H1 (cell line): ENCODE measurements at regions not wholly inside any gene's neighbourhood (a gene's known extent, or its start where the extent isn't known, plus 50 kb on each side); places are given as distances from the start of the nearest gene placed in this dataset.

Experiments used
- CTCF ChIA-PET: fragments of 300-600 bp; sonication (Branson Sonifier 250); formaldehyde crosslinking; loops from one replicate; lab custom pipeline; 2021; ENCODE audit not compliant: partially characterized antibody; lab: Charles Lee
- POLR2A ChIA-PET: fragments of 300-600 bp; sonication (Branson Sonifier 250); formaldehyde crosslinking; loops from one replicate; lab custom pipeline; 2021; ENCODE audit warnings: inconsistent platforms; ENCODE audit not compliant: partially characterized antibody; lab: Charles Lee
- DNase-seq, 2 experiments: peaks; one replicate each; pipeline versions ENCODE4 v3.0.0 to v3.0.0-alpha.2; 2010 to 2022; ENCODE audit warnings: low spot score in 2 of 2, low read depth in 1 of 2, mixed read lengths in 1 of 2
- FAIRE-seq: peaks from 2 replicates; lab custom pipeline; 2011; peaks lifted over from hg19 to GRCh38; lab: Jason Lieb, UNC
- H2AFZ ChIP-seq: 2 replicates; pipeline ENCODE4 v1.8.1; 2012; ENCODE audit warnings: low read length, inconsistent platforms
- H2AK5ac ChIP-seq: 2 replicates; pipeline ENCODE4 v1.6.1; 2013; ENCODE audit warnings: low read depth, low read length
- H2BK120ac ChIP-seq: replicated peaks from 2 replicates; pipeline ENCODE3; 2013; ENCODE audit warnings: low read depth, low read length, inconsistent platforms
- H2BK12ac ChIP-seq: 2 replicates; pipeline ENCODE4 v1.6.1; 2013; ENCODE audit warnings: low read depth, low read length
- H2BK15ac ChIP-seq: 2 replicates; pipeline ENCODE4 v1.6.1; 2013; ENCODE audit warnings: low read length
- H2BK20ac ChIP-seq: 2 replicates; pipeline ENCODE4 v1.6.1; 2013; ENCODE audit warnings: low read length
- H2BK5ac ChIP-seq: 2 replicates; pipeline ENCODE4 v1.6.1; 2013; ENCODE audit warnings: low read depth, low read length
- H3K14ac ChIP-seq: 2 replicates; pipeline ENCODE4 v1.6.1; 2013; ENCODE audit warnings: inconsistent platforms; ENCODE audit not compliant: insufficient read length
- H3K18ac ChIP-seq: 2 replicates; pipeline ENCODE4 v1.6.1; 2013; ENCODE audit warnings: low read length; ENCODE audit errors: extremely low read depth
- H3K23ac ChIP-seq: 2 replicates; pipeline ENCODE4 v1.6.1; 2013; ENCODE audit warnings: inconsistent platforms; ENCODE audit not compliant: insufficient read length
- H3K23me2 ChIP-seq: 2 replicates; pipeline ENCODE4 v1.6.1; 2013; ENCODE audit warnings: low read depth, low read length
- H3K27ac ChIP-seq: 2 replicates; pipeline ENCODE4 v1.6.1; 2011; ENCODE audit warnings: low read depth, low read length, inconsistent platforms
- H3K27me3 ChIP-seq, 4 experiments: replicated peaks in 1 of 4; 1 replicate in 1 of 4; 2 replicates in 3 of 4; pipeline versions ENCODE4 v1.6.1 to v1.8.1; 2011 to 2013; ENCODE audit warnings: low read length in 3 of 4, mild to moderate bottlenecking in 3 of 4, inconsistent platforms in 2 of 4, mixed read lengths in 2 of 4, moderate library complexity in 1 of 4; ENCODE audit not compliant: control insufficient read depth in 3 of 4, insufficient read depth in 3 of 4; ENCODE audit errors: extremely low read depth in 1 of 4
- H3K36me3 ChIP-seq, 4 experiments: 2 replicates each; pipeline versions ENCODE4 v1.6.1 to v1.8.1; 2011 to 2013; ENCODE audit warnings: mild to moderate bottlenecking in 4 of 4, low read length in 3 of 4, moderate library complexity in 2 of 4, control low read depth in 1 of 4, inconsistent platforms in 1 of 4; ENCODE audit not compliant: insufficient read depth in 4 of 4, control insufficient read depth in 2 of 4
- H3K4ac ChIP-seq: replicated peaks from 2 replicates; pipeline ENCODE3; 2013; ENCODE audit warnings: low read length, low read depth, mixed read lengths, inconsistent platforms; ENCODE audit not compliant: insufficient read length
- H3K4me1 ChIP-seq, 4 experiments: replicated peaks in 1 of 4; 1 replicate in 1 of 4; 2 replicates in 3 of 4; pipeline versions ENCODE4 v1.6.1 to v1.8.1; 2011 to 2013; ENCODE audit warnings: low read length in 3 of 4, inconsistent platforms in 2 of 4, mixed read lengths in 1 of 4; ENCODE audit not compliant: insufficient read depth in 4 of 4, control insufficient read depth in 3 of 4
- H3K4me2 ChIP-seq, 2 experiments: 2 replicates each; pipeline versions ENCODE4 v1.6.1 to v1.8.1; 2011 to 2013; ENCODE audit warnings: low read depth in 2 of 2, low read length in 2 of 2, control low read depth in 1 of 2, inconsistent platforms in 1 of 2, mild to moderate bottlenecking in 1 of 2; ENCODE audit not compliant: insufficient read depth in 1 of 2
- H3K4me3 ChIP-seq, 4 experiments: fragments of 200-600, 300-600 bp in 1 of 4; sonication (generic), shearing (Covaris generic), sonication (Bioruptor Twin) in 1 of 4; 2 replicates each; pipeline versions ENCODE4 v1.5.1 to v1.8.1; 2011 to 2016; ENCODE audit warnings: low read length in 4 of 4, low read depth in 3 of 4, control low read depth in 2 of 4, inconsistent platforms in 2 of 4, mild to moderate bottlenecking in 2 of 4, mixed read lengths in 1 of 4, moderate library complexity in 1 of 4; ENCODE audit not compliant: insufficient read depth in 2 of 4; ENCODE audit errors: extremely low read depth in 1 of 4
- H3K56ac ChIP-seq: replicated peaks from 2 replicates; pipeline ENCODE3; 2013; ENCODE audit warnings: low read depth, mild to moderate bottlenecking, mixed read lengths, low read length, inconsistent platforms; ENCODE audit not compliant: insufficient read length
- H3K79me1 ChIP-seq: 2 replicates; pipeline ENCODE4 v1.6.1; 2013; ENCODE audit warnings: low read depth, low read length, control low read depth
- H3K79me2 ChIP-seq, 2 experiments: 2 replicates each; pipeline versions ENCODE4 v1.6.1 to v1.8.1; 2012 to 2013; ENCODE audit warnings: low read length in 2 of 2, mild to moderate bottlenecking in 2 of 2, inconsistent platforms in 1 of 2; ENCODE audit not compliant: insufficient read depth in 2 of 2, control insufficient read depth in 1 of 2
- H3K9ac ChIP-seq, 4 experiments: replicated peaks in 1 of 4; 1 replicate in 1 of 4; 2 replicates in 3 of 4; pipeline versions ENCODE4 v1.6.1 to v1.8.1; 2011 to 2013; ENCODE audit warnings: low read depth in 3 of 4, low read length in 3 of 4, control low read depth in 2 of 4, mild to moderate bottlenecking in 2 of 4, moderate library complexity in 2 of 4, inconsistent platforms in 1 of 4; ENCODE audit errors: extremely low read depth in 1 of 4
- H3K9me3 ChIP-seq, 2 experiments: 2 replicates each; pipeline versions ENCODE4 v1.6.1 to v1.8.1; 2012 to 2013; ENCODE audit warnings: mild to moderate bottlenecking in 2 of 2, moderate library complexity in 2 of 2, control low read depth in 1 of 2, inconsistent platforms in 1 of 2, low read depth in 1 of 2, low read length in 1 of 2, mixed read lengths in 1 of 2; ENCODE audit not compliant: insufficient read depth in 2 of 2
- H4K20me1 ChIP-seq, 2 experiments: replicated peaks in 1 of 2; 2 replicates each; pipeline versions ENCODE3 to v1.8.1; 2011 to 2013; ENCODE audit warnings: inconsistent platforms in 2 of 2, low read length in 2 of 2, mild to moderate bottlenecking in 1 of 2; ENCODE audit not compliant: insufficient read depth in 2 of 2, control insufficient read depth in 1 of 2
- H4K5ac ChIP-seq: 2 replicates; pipeline ENCODE4 v1.6.1; 2013; ENCODE audit warnings: low read length, low read depth, mixed read lengths, inconsistent platforms; ENCODE audit not compliant: insufficient read length
- H4K8ac ChIP-seq: 2 replicates; pipeline ENCODE4 v1.8.0; 2013; ENCODE audit warnings: mild to moderate bottlenecking, moderate library complexity, low read length, inconsistent platforms; ENCODE audit not compliant: insufficient read depth; ENCODE audit errors: extremely low read depth
- H4K91ac ChIP-seq: replicated peaks from 2 replicates; pipeline ENCODE3; 2013; ENCODE audit warnings: low read length, mixed read lengths, inconsistent platforms; ENCODE audit not compliant: insufficient read length
- ASH2L ChIP-seq: fragments of 200-600, 300-600 bp; sonication (generic); IDR thresholded peaks from one replicate; pipeline ENCODE4 v1.7.1; 2017; ENCODE audit warnings: low read length
- RNF2 ChIP-seq: fragments of 200-900, 300-1000 bp; sonication (generic); IDR thresholded peaks from 2 replicates; pipeline ENCODE4 v1.7.1; 2016; ENCODE audit warnings: borderline replicate concordance, low read depth, mild to moderate bottlenecking, antibody characterized with exemption, low read length; ENCODE audit not compliant: poor library complexity, severe bottlenecking; ENCODE audit errors: missing control alignments
- RXRA ChIP-seq: IDR thresholded peaks from 2 replicates; pipeline ENCODE4 v1.6.1; 2011; ENCODE audit warnings: low read depth, mild to moderate bottlenecking, low read length, moderate library complexity; ENCODE audit not compliant: insufficient read depth
- TBP ChIP-seq: IDR thresholded peaks from 2 replicates; pipeline ENCODE4 v1.6.1; 2011; ENCODE audit warnings: low read depth, low read length, improper control_type of control experiment
- TCF12 ChIP-seq: IDR thresholded peaks from 2 replicates; pipeline ENCODE4 v1.6.1; 2011; ENCODE audit warnings: low read depth, mild to moderate bottlenecking, low read length
- WGBS, 2 experiments: shearing (Covaris generic) in 1 of 2; methylation state at CpG; one replicate each; pipeline versions ENCODE4 v1.1.6 to v1.1.7; 2013 to 2015; ENCODE audit warnings: low lambda C conversion rate in 2 of 2, mixed read lengths in 2 of 2, inconsistent platforms in 1 of 2, low coverage in 1 of 2, missing lambda C conversion rate in 1 of 2; ENCODE audit not compliant: insufficient replicate concordance in 2 of 2, insufficient coverage in 1 of 2, insufficient read length in 1 of 2; ENCODE audit errors: extremely low coverage in 1 of 2, missing lambda C conversion rate in 1 of 2; 5-methylcytosine and 5-hydroxymethylcytosine counted together

- Histone ChIP-seq H4K5ac (no peak overlapping the region), H4K91ac (no peak overlapping the region), H4K20me1 (no peaks in the 10 kb centered on the region), H3K9ac (no peak overlapping the region), H3K4me2 (no peak overlapping the region), H3K79me1 (no peaks in the 10 kb centered on the region), H3K27ac (no peak overlapping the region), H3K9me3 (no peaks in the 10 kb centered on the region), H2BK12ac (no peak overlapping the region), H2AFZ (no peak overlapping the region), H3K4ac (no peak overlapping the region), H4K8ac (no peak overlapping the region), H3K18ac (no peak overlapping the region), H2BK120ac (no peak overlapping the region), H2AK5ac (no peak overlapping the region), H3K79me2 (no peaks in the 10 kb centered on the region), H3K4me1 (no peaks in the 10 kb centered on the region; a peak in 1 of 7 replicates), H3K27me3 (no peaks in the 10 kb centered on the region), H3K36me3 (no peaks in the 10 kb centered on the region), H3K23me2 (no peaks in the 10 kb centered on the region)
- no peak for FAIRE-seq
- CTCF ChIA-PET, result interaction anchor here (0.6 to 5.8 kb wide), 14 partner anchors 8 to 1219 kb away, joined by 3 to 37 read pairs (median 3); no protein-coding TSS in a partner anchor
- DNase-seq, result peak in 1 of 2 experiments; percentile 30
- WGBS, 2 experiments, result 87% methylated on average over 10 of the region's 10 CpGs; no CpG with 5 or more reads in 1 of the 2 experiments
- TF ChIP-seq RXRA (no peak), RNF2 (no peak), TCF12 (no peak), TBP (no peak), ASH2L (no peak)
- TF ChIP-seq, all 59 proteins: peak for 0
- no peak overlapping the region for H2BK5ac ChIP-seq
- POLR2A ChIA-PET, result no interaction called here
- H2BK20ac ChIP-seq, result no peak overlapping the region
- no peak overlapping the region for H2BK15ac ChIP-seq
- no peak overlapping the region for H3K56ac ChIP-seq
- H3K23ac ChIP-seq, result no peak overlapping the region
- no peak overlapping the region for H3K4me3 ChIP-seq
- no peak overlapping the region for H3K14ac ChIP-seq
These were observed 105.0 kb upstream of the DUSP22 start for GRCh38 chr6:187210-187861.
